ENCODE measurements at regions not wholly inside any gene's neighbourhood (a gene's known extent, or its start where the extent isn't known, plus 50 kb on each side); places are given as distances from the start of the nearest gene placed in this dataset.

DNA sequence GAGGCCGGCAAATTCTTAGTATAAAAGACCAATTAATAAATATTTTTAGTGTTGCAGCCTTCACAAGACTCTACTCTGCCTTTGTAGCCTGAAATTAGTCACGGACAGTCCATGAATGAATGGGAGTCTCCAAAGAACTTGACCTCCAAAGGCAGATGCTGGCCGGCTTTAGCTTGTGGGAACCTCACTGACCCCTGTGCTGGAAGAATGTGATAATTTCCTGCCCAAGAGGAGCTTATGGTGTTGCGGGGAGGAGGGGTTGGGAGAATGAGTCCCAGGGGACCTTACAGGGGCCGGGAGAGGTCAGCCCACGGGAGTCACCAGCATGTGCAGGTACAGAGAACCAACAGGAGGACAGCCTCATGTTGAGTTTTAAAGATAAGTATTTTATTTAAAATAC is 143.1 kb downstream of the IRX2 start:
- H3F3A ChIP-seq (ENCODE audit: control insufficient read depth, insufficient read depth), result no peaks in the 10 kb centered on the region
- H3K4me2 ChIP-seq (ENCODE audit: low read length), result no peak overlapping the region
- no peaks in the 10 kb centered on the region for H3K4me1 ChIP-seq (ENCODE audit: control insufficient read depth, low read length)
- H3K9me2 ChIP-seq (replicated peaks; ENCODE audit: control insufficient read depth, low read length), result no peaks in the 10 kb centered on the region
- H3K79me2 ChIP-seq (ENCODE audit: control insufficient read depth, low read length), result no peaks in the 10 kb centered on the region
- H3K4me3 ChIP-seq (ENCODE audit: low read length), result no peak overlapping the region
- no peak overlapping the region for H3K27ac ChIP-seq (ENCODE audit: low read depth, low read length)
- no peaks in the 10 kb centered on the region for H3K27me3 ChIP-seq (ENCODE audit: control insufficient read depth, low read length)
- no peak for TF ChIP-seq EZH2phosphoT487 (IDR thresholded peaks at IDR 0.05; ENCODE audit: borderline replicate concordance, low read length)
- TF ChIP-seq, protein P1, sequence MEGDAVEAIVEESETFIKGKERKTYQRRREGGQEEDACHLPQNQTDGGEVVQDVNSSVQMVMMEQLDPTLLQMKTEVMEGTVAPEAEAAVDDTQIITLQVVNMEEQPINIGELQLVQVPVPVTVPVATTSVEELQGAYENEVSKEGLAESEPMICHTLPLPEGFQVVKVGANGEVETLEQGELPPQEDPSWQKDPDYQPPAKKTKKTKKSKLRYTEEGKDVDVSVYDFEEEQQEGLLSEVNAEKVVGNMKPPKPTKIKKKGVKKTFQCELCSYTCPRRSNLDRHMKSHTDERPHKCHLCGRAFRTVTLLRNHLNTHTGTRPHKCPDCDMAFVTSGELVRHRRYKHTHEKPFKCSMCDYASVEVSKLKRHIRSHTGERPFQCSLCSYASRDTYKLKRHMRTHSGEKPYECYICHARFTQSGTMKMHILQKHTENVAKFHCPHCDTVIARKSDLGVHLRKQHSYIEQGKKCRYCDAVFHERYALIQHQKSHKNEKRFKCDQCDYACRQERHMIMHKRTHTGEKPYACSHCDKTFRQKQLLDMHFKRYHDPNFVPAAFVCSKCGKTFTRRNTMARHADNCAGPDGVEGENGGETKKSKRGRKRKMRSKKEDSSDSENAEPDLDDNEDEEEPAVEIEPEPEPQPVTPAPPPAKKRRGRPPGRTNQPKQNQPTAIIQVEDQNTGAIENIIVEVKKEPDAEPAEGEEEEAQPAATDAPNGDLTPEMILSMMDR (IDR thresholded peaks at IDR 0.05; ENCODE audit: low read depth, low read length, poor library complexity, severe bottlenecking), result no peak
- H3K36me3 ChIP-seq (ENCODE audit: control insufficient read depth, low read length), result no peaks in the 10 kb centered on the region
- no peaks in the 10 kb centered on the region for H4K20me1 ChIP-seq (ENCODE audit: control insufficient read depth, insufficient read depth, low read depth, low read length)
- peaks cover 6% of the 10 kb centered on the region; the same call in 1 of the 2 replicates for H3K9me3 ChIP-seq (ENCODE audit: control insufficient read depth, insufficient read depth, low read length)

- H3K27ac ChIP-seq (ENCODE audit: low read depth, low read length), result no peak overlapping the region
- no peaks in the 10 kb centered on the region for H3K79me2 ChIP-seq (ENCODE audit: control insufficient read depth, low read length)
- H3K9me2 ChIP-seq (replicated peaks; ENCODE audit: control insufficient read depth, low read length), result no peaks in the 10 kb centered on the region
- no peaks in the 10 kb centered on the region for H3K27me3 ChIP-seq (ENCODE audit: control insufficient read depth, low read length)
- no peaks in the 10 kb centered on the region for H4K20me1 ChIP-seq (ENCODE audit: control insufficient read depth, insufficient read depth, low read depth, low read length)
- peaks cover 6% of the 10 kb centered on the region; the same call in 1 of the 2 replicates for H3K9me3 ChIP-seq (ENCODE audit: control insufficient read depth, insufficient read depth, low read length)
- H3F3A ChIP-seq (ENCODE audit: control insufficient read depth, insufficient read depth), result no peaks in the 10 kb centered on the region
- H3K4me2 ChIP-seq (ENCODE audit: low read length), result no peak overlapping the region
- H3K4me1 ChIP-seq (ENCODE audit: control insufficient read depth, low read length), result no peaks in the 10 kb centered on the region
- H3K4me3 ChIP-seq (ENCODE audit: low read length), result no peak overlapping the region
- TF ChIP-seq EZH2phosphoT487 (IDR thresholded peaks at IDR 0.05; ENCODE audit: borderline replicate concordance, low read length), result no peak
- TF ChIP-seq, protein P1 (IDR thresholded peaks at IDR 0.05; ENCODE audit: low read depth, low read length, poor library complexity, severe bottlenecking), result no peak
- no peaks in the 10 kb centered on the region for H3K36me3 ChIP-seq (ENCODE audit: control insufficient read depth, low read length)
Observed at GRCh38 chr5:2607598-2607997, 143.9 kb downstream of the IRX2 start.

DNA sequence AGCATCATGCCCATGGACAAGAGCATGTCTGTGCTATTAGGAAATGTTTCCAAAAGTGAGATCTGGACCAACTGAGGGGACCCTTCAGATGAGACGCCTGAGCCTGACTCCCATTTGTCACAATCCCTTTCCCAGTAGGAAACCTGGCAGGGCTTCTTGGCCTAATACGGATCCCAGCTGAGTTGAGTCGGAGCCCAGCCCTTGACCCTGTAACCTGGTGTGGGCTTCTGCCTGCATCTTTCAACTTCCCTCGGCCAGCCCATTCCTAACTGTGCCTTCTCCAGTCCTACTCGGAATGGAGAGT is 148.3 kb downstream of the IRX2 start:
- Histone ChIP-seq H3K27me3 (ENCODE audit: control insufficient read depth, low read length) (no peaks in the 10 kb centered on the region), H4K20me1 (ENCODE audit: control insufficient read depth, insufficient read depth, low read depth, low read length) (no peaks in the 10 kb centered on the region), H3K79me2 (ENCODE audit: control insufficient read depth, low read length) (no peaks in the 10 kb centered on the region), H3K9me2 (replicated peaks; ENCODE audit: control insufficient read depth, low read length) (no peaks in the 10 kb centered on the region), H3K27ac (ENCODE audit: low read depth, low read length) (no peak overlapping the region), H3F3A (ENCODE audit: control insufficient read depth, insufficient read depth) (no peaks in the 10 kb centered on the region), H3K4me3 (ENCODE audit: low read length) (no peak overlapping the region), H3K36me3 (ENCODE audit: control insufficient read depth, low read length) (no peaks in the 10 kb centered on the region), H3K9me3 (ENCODE audit: control insufficient read depth, insufficient read depth, low read length) (no peaks in the 10 kb centered on the region; the same call in 1 of the 2 replicates), H3K4me1 (ENCODE audit: control insufficient read depth, low read length) (no peaks in the 10 kb centered on the region), H3K4me2 (ENCODE audit: low read length) (no peak overlapping the region)
- TF ChIP-seq EZH2phosphoT487 (IDR thresholded peaks at IDR 0.05; ENCODE audit: borderline replicate concordance, low read length), result no peak
- TF ChIP-seq, protein P1 (IDR thresholded peaks at IDR 0.05; ENCODE audit: low read depth, low read length, poor library complexity, severe bottlenecking), result no peak

Data from DOHH2 (cell line).